ENCODE measurements at regions not wholly inside any gene's neighbourhood (a gene's known extent, or its start where the extent isn't known, plus 50 kb on each side); places are given as distances from the start of the nearest gene placed in this dataset.
"Not testable (repeated sequence)": the region's sequence is repeated elsewhere in the genome, so short reads cannot be mapped to it uniquely, and the experiment has no call there.

DNA sequence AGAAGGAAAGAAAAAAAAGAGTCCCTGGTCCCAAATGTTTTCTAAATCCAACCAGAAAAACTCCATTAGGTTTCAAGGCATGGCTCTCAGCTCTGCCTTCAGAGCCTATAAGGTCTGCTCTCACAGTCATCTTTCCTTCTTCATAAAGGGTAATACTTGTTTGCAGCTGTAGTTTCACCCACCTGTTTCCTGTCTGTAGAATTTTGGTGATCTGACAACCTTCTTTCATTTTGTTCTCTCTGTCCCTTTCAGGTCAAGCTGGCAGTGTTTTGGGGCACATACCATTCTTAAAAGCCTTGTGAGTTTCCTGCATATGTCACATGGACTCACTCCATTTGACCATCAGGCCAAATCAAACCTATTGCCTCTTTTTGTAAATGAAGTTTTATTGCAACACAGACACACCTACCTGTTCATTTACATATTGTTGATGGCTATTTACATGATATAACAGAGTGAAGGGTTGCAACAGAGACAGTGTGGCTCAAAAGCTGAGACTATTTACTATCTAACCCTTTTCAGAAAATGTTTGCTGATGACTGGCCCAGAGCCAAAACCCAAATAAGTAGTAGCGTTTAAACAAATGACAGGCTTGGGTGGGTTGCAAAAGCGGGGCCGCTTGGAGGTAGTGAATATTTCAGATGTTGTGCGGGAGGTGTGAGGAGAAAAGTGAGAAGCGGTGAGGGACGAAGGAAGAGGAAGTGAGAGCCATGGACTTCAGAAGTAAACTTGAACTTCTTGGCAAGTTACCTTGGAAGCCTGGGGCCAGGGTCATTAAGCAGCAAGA lies 292.7 kb upstream of the PROK2 start:
- H3K9me3 ChIP-seq (ENCODE audit: severe bottlenecking) = peaks cover 2% of the 10 kb centered on the region
- no peaks in the 10 kb centered on the region for H3K27me3 ChIP-seq (ENCODE audit: insufficient read depth, poor library complexity, severe bottlenecking)
- no peaks in the 10 kb centered on the region for H3K36me3 ChIP-seq (ENCODE audit: low read depth)
- TF ChIP-seq, protein P1, sequence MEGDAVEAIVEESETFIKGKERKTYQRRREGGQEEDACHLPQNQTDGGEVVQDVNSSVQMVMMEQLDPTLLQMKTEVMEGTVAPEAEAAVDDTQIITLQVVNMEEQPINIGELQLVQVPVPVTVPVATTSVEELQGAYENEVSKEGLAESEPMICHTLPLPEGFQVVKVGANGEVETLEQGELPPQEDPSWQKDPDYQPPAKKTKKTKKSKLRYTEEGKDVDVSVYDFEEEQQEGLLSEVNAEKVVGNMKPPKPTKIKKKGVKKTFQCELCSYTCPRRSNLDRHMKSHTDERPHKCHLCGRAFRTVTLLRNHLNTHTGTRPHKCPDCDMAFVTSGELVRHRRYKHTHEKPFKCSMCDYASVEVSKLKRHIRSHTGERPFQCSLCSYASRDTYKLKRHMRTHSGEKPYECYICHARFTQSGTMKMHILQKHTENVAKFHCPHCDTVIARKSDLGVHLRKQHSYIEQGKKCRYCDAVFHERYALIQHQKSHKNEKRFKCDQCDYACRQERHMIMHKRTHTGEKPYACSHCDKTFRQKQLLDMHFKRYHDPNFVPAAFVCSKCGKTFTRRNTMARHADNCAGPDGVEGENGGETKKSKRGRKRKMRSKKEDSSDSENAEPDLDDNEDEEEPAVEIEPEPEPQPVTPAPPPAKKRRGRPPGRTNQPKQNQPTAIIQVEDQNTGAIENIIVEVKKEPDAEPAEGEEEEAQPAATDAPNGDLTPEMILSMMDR (IDR thresholded peaks at IDR 0.05; ENCODE audit: poor library complexity, severe bottlenecking) = no peak
- ATAC-seq (ENCODE audit: low read depth) = no peak
- H3K4me3 ChIP-seq (ENCODE audit: severe bottlenecking) = no peak overlapping the region
- no peak overlapping the region for H3K27ac ChIP-seq (ENCODE audit: poor library complexity, severe bottlenecking)
- H3K4me1 ChIP-seq (ENCODE audit: insufficient read depth, poor library complexity, severe bottlenecking) = no peaks in the 10 kb centered on the region
- DNase-seq (ENCODE audit: low spot score) = no peak

DNA sequence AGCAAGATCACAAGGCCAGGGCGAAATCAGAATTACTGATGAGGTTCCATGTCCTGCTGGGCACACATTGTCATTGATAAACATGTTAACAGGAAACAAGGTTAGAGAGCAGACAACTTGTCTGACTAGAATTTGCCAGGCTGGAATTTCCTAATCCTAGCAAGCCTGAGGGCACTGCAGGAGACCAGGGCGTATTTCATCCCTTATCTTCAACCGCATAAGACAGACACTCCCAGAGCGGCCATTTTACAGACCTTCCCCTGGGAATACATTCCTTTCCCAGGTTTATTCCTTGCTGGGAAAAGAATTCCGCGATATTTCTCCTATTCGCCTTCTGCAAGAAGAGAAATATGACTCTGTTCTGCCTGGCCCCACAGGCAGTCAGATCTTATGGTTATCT lies 290.9 kb upstream of the PROK2 start:
- DNase-seq (ENCODE audit: low spot score); ATAC-seq (ENCODE audit: low read depth): not testable (repeated sequence)

DNA sequence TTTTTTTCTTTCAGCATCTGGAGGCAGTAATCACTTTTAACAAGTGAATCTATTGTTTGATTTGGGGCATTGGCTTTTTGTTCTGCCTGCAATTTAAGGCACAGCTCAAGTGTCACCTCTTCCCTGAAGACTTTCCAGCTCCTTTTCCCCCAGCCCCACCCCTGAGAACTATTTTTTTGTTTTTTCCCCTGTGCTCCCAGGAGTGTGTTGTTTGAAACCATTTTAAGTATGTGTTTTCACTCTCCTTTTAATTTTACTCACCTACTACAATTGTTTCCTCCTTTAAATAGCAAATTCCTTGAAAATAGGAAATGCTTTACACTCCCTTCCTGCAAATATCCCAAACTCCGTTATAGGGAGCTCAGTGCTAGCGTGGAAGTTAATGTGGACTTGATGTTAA lies 286.7 kb upstream of the PROK2 start:
- ATAC-seq (ENCODE audit: low read depth) (no peak), DNase-seq (ENCODE audit: low spot score) (no peak)
- Histone ChIP-seq H3K36me3 (ENCODE audit: low read depth) (no peaks in the 10 kb centered on the region), H3K4me3 (ENCODE audit: severe bottlenecking) (no peak overlapping the region), H3K27me3 (ENCODE audit: insufficient read depth, poor library complexity, severe bottlenecking) (no peaks in the 10 kb centered on the region), H3K9me3 (ENCODE audit: severe bottlenecking) (peaks cover 2% of the 10 kb centered on the region), H3K4me1 (ENCODE audit: insufficient read depth, poor library complexity, severe bottlenecking) (no peaks in the 10 kb centered on the region), H3K27ac (ENCODE audit: poor library complexity, severe bottlenecking) (no peak overlapping the region)
- TF ChIP-seq, protein P1 (IDR thresholded peaks at IDR 0.05; ENCODE audit: poor library complexity, severe bottlenecking) = no peak

More for the DNA sequence above, 290.9 kb upstream of the PROK2 start:
- not testable (repeated sequence) for H3K4me1 ChIP-seq (ENCODE audit: insufficient read depth, poor library complexity, severe bottlenecking); H3K27ac ChIP-seq (ENCODE audit: poor library complexity, severe bottlenecking); H3K27me3 ChIP-seq (ENCODE audit: insufficient read depth, poor library complexity, severe bottlenecking); H3K36me3 ChIP-seq (ENCODE audit: low read depth); H3K9me3 ChIP-seq (ENCODE audit: severe bottlenecking); H3K4me3 ChIP-seq (ENCODE audit: severe bottlenecking)

DNA sequence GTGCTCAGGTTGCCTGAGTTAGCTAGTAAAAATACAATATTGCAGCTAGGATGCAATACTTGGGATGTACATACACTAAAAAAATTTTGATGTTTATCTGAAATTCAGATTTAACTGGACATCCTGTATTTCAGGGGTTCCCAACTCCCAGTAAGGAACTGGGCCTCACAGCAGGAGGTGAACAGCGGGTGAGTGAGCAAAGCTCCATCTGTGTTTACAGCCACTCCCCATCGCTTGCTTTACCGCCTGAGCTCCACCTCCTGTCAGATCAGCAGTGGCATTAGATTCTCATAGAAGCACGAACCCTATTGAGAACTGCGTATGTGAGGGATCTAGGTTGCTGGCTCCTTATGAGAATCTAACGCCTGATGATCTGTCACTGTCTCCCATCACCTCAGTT lies 285.1 kb upstream of the PROK2 start:
- no peaks in the 10 kb centered on the region for H3K36me3 ChIP-seq (ENCODE audit: low read depth)
- DNase-seq (ENCODE audit: low spot score) (no peak), ATAC-seq (ENCODE audit: low read depth) (no peak)
- no peaks in the 10 kb centered on the region for H3K27me3 ChIP-seq (ENCODE audit: insufficient read depth, poor library complexity, severe bottlenecking)
- TF ChIP-seq, protein P1 (IDR thresholded peaks at IDR 0.05; ENCODE audit: poor library complexity, severe bottlenecking) = no peak
- H3K9me3 ChIP-seq (ENCODE audit: severe bottlenecking) = no peaks in the 10 kb centered on the region
- H3K4me1 ChIP-seq (ENCODE audit: insufficient read depth, poor library complexity, severe bottlenecking) = no peaks in the 10 kb centered on the region
- H3K4me3 ChIP-seq (ENCODE audit: severe bottlenecking) = no peak overlapping the region
- H3K27ac ChIP-seq (ENCODE audit: poor library complexity, severe bottlenecking) = no peak overlapping the region

DNA sequence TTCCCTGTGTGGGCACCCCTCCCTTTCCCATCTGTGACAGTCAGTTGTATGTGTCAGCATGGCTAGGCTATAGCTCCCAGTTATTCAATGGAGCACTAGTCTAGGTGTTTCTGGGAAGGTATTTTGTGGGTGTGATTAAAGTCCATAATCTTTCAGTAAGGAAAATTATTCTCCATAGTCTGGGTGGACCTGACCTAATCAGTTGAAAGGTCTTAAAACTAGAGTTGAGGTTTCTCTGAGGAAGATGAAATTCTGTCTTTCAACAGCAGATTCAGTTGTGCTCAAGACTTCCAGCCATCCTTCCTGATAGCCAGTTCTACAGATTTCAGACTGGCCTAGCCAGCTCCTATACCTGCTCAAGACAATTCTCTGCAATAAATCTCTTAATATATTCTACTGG lies 284.6 kb upstream of the PROK2 start:
- Histone ChIP-seq H3K27me3 (ENCODE audit: insufficient read depth, poor library complexity, severe bottlenecking) (no peaks in the 10 kb centered on the region), H3K4me1 (ENCODE audit: insufficient read depth, poor library complexity, severe bottlenecking) (no peaks in the 10 kb centered on the region), H3K4me3 (ENCODE audit: severe bottlenecking) (no peak overlapping the region), H3K36me3 (ENCODE audit: low read depth) (no peaks in the 10 kb centered on the region), H3K27ac (ENCODE audit: poor library complexity, severe bottlenecking) (no peak overlapping the region), H3K9me3 (ENCODE audit: severe bottlenecking) (no peaks in the 10 kb centered on the region)
- no peak for DNase-seq (ENCODE audit: low spot score)
- TF ChIP-seq, protein P1 (IDR thresholded peaks at IDR 0.05; ENCODE audit: poor library complexity, severe bottlenecking) = no peak
- ATAC-seq (ENCODE audit: low read depth) = no peak
